HCT116 (cell line): ENCODE measurements at regions not wholly inside any gene's neighbourhood (a gene's known extent, or its start where the extent isn't known, plus 50 kb on each side); places are given as distances from the start of the nearest gene placed in this dataset.

Source experiments
- EZH2 ChIP-seq: fragments of 200-600 bp; sonication (generic); IDR thresholded peaks from 2 replicates; pipeline ENCODE4 v1.6.1; 2017; ENCODE audit warnings: antibody characterized with exemption, mixed run types
- POLR2AphosphoS5 ChIP-seq: IDR thresholded peaks from 2 replicates; pipeline ENCODE4 v1.6.1; 2011; ENCODE audit warnings: mild to moderate bottlenecking, low read depth, low read length, moderate library complexity
- SIN3A ChIP-seq: IDR thresholded peaks from 2 replicates; pipeline ENCODE4 v1.6.1; 2012; ENCODE audit warnings: low read depth
- TF ChIP-seq, protein P1 (sequence below): IDR thresholded peaks from 2 replicates; pipeline ENCODE4 v1.6.1; 2012

DNA sequence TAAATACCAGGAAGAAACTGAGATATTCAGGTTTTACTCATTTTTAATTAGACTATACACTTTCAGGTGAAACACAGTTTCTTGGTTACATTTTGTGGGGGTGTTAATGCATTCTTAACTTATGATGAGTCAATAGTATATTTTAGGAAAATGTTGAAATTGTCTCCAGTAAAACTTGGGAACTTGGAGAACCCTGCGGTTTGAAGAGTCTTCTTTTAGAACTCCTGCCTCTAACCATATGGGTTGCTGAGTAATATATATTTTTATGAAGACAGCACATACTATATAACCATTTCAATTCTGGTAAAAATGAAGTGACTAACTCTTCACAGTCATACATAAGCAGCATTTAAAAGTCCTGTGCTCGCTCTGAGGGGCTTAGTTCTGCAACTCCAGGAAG is 308.2 kb upstream of the LRATD1 start:
- TF ChIP-seq EZH2 (no peak), SIN3A (no peak), POLR2AphosphoS5 (no peak)
- TF ChIP-seq, protein P1, sequence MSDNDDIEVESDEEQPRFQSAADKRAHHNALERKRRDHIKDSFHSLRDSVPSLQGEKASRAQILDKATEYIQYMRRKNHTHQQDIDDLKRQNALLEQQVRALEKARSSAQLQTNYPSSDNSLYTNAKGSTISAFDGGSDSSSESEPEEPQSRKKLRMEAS = no peak
